GM12878 (cell line): ENCODE measurements at regions not wholly inside any gene's neighbourhood (a gene's known extent, or its start where the extent isn't known, plus 50 kb on each side); places are given as distances from the start of the nearest gene placed in this dataset.
A peak's percentile ranks its signal among the peaks of the same experiment; 100 is the strongest.

ENCODE experiments used
- ATF3 ChIP-seq: IDR thresholded peaks from 2 replicates; pipeline ENCODE4 v1.6.1; 2011; ENCODE audit warnings: low read depth, mild to moderate bottlenecking, low read length, moderate library complexity, borderline replicate concordance; ENCODE audit errors: extremely low read depth
- BHLHE40 ChIP-seq, 2 experiments: fragments of 450-650 bp in 1 of 2; IDR thresholded peaks; 2 replicates each; pipeline ENCODE4 v1.6.1; 2011 to 2017; ENCODE audit warnings: low read depth in 2 of 2, borderline replicate concordance in 1 of 2, improper control_type of control experiment in 1 of 2, low read length in 1 of 2, mild to moderate bottlenecking in 1 of 2
- BRCA1 ChIP-seq: IDR thresholded peaks from 2 replicates; pipeline ENCODE4 v1.6.1; 2011; ENCODE audit warnings: low read depth, low read length, improper control_type of control experiment
- CHD4 ChIP-seq: fragments of 200-600 bp; sonication (generic); IDR thresholded peaks from 2 replicates; pipeline ENCODE4 v1.6.1; 2016; ENCODE audit warnings: mild to moderate bottlenecking
- CREM ChIP-seq: IDR thresholded peaks from 2 replicates; pipeline ENCODE4 v1.6.1; 2014; ENCODE audit warnings: antibody characterized with exemption, low read depth
- DPF2 ChIP-seq: fragments of 450-650 bp; IDR thresholded peaks from 2 replicates; pipeline ENCODE4 v1.6.1; 2017; ENCODE audit warnings: mild to moderate bottlenecking
- EED ChIP-seq: sonication (generic); IDR thresholded peaks from 2 replicates; pipeline ENCODE4 v1.6.1; 2016; ENCODE audit warnings: antibody characterized with exemption, low read depth
- FOXM1 ChIP-seq: IDR thresholded peaks from 2 replicates; pipeline ENCODE4 v1.6.1; 2012; ENCODE audit warnings: low read depth, mild to moderate bottlenecking, inconsistent platforms, low read length, moderate library complexity
- IKZF2 ChIP-seq, 2 experiments: fragments of 450-650 bp; IDR thresholded peaks; 2 replicates each; pipeline ENCODE4 v1.6.1; 2017; ENCODE audit warnings: mild to moderate bottlenecking in 2 of 2, moderate library complexity in 2 of 2
- MAX ChIP-seq: IDR thresholded peaks from 2 replicates; pipeline ENCODE4 v1.6.1; 2012; ENCODE audit warnings: low read depth, low read length, improper control_type of control experiment
- MTA3 ChIP-seq: IDR thresholded peaks from 2 replicates; pipeline ENCODE4 v1.6.1; 2012; ENCODE audit warnings: low read length, inconsistent platforms, borderline replicate concordance
- NFYB ChIP-seq: IDR thresholded peaks from 2 replicates; pipeline ENCODE4 v1.6.1; 2011; ENCODE audit warnings: low read depth, mild to moderate bottlenecking, low read length, improper control_type of control experiment, moderate library complexity; ENCODE audit not compliant: insufficient read depth
- NR2C1 ChIP-seq: fragments of 450-650 bp; IDR thresholded peaks from 2 replicates; pipeline ENCODE4 v1.6.1; 2017; ENCODE audit warnings: antibody characterized with exemption, mild to moderate bottlenecking, moderate library complexity
- RB1 ChIP-seq: fragments of 450-650 bp; formaldehyde crosslinking; IDR thresholded peaks from 2 replicates; pipeline ENCODE4 v1.6.1; 2017; ENCODE audit warnings: mild to moderate bottlenecking, borderline replicate concordance
- REST ChIP-seq: IDR thresholded peaks from 2 replicates; pipeline ENCODE4 v1.6.1; 2012; ENCODE audit warnings: mild to moderate bottlenecking, low read depth, low read length
- SIN3A ChIP-seq: IDR thresholded peaks from 2 replicates; pipeline ENCODE4 v1.6.1; 2012; ENCODE audit warnings: low read depth, low read length, improper control_type of control experiment
- SKIL ChIP-seq: fragments of 450-650 bp; IDR thresholded peaks from 2 replicates; pipeline ENCODE4 v1.6.1; 2017; ENCODE audit warnings: mild to moderate bottlenecking, low read depth, inconsistent platforms; ENCODE audit not compliant: poor library complexity, severe bottlenecking
- TBL1XR1 ChIP-seq: IDR thresholded peaks from 2 replicates; pipeline ENCODE4 v1.6.1; 2012; ENCODE audit warnings: low read depth, low read length, improper control_type of control experiment
- TCF3 ChIP-seq: IDR thresholded peaks from 2 replicates; pipeline ENCODE4 v1.6.1; 2012; ENCODE audit warnings: low read depth, mild to moderate bottlenecking, low read length, borderline replicate concordance; ENCODE audit not compliant: insufficient read depth
- ZBTB4 ChIP-seq: fragments of 450-650 bp; formaldehyde crosslinking; IDR thresholded peaks from 2 replicates; pipeline ENCODE4 v1.4.0; 2022; ENCODE audit warnings: mild to moderate bottlenecking, moderate library complexity
- ZNF207 ChIP-seq: fragments of 450-650 bp; IDR thresholded peaks from 2 replicates; pipeline ENCODE4 v1.6.1; 2014; ENCODE audit warnings: antibody characterized with exemption, mild to moderate bottlenecking, borderline replicate concordance
- ZSCAN29 ChIP-seq: fragments of 450-650 bp; IDR thresholded peaks from 2 replicates; pipeline ENCODE4 v1.6.1; 2017; ENCODE audit warnings: mild to moderate bottlenecking, moderate library complexity

- TF ChIP-seq SKIL (no peak), ZBTB4 (CRISPR knock-in tag) (no peak), EED (peak; percentile 74), MAX (no peak), SIN3A (no peak), ZNF207 (no peak), BRCA1 (no peak), NR2C1 (no peak), ZSCAN29 (no peak), ATF3 (no peak), MTA3 (peak; percentile 69; the same call in 1 of the 2 replicates), CREM (peak; percentile 44; the same call in 1 of the 2 replicates), TCF3 (no peak), BHLHE40 (IDR thresholded peaks at IDR 0.05; ENCODE audit: borderline replicate concordance in 1 of 2, low read depth in 2 of 2, low read length in 1 of 2) (no peak), DPF2 (peak; percentile 70), CHD4 (no peak), TBL1XR1 (no peak), IKZF2 (IDR thresholded peaks at IDR 0.05) (peak; percentile 85 to 87), REST (no peak), NFYB (0 out of 2 replicates have a peak, but pooled peaks have one; percentile 22), RB1 (no peak), FOXM1 (0 out of 2 replicates have a peak, but pooled peaks have one; percentile 29)
These were observed 201.6 kb downstream of the SATB1 start (continued) for GRCh38 chr3:18223571-18223970.
